Type B pancreatic cell (in vitro differentiated cells): ENCODE measurements at regions not wholly inside any gene's neighbourhood (a gene's known extent, or its start where the extent isn't known, plus 50 kb on each side); places are given as distances from the start of the nearest gene placed in this dataset.

Source experiments
- DNase-seq: peaks from one replicate; pipeline ENCODE4 v3.0.0; 2021; ENCODE audit warnings: mixed read lengths; ENCODE audit not compliant: unreplicated experiment; ENCODE audit errors: extremely low spot score
- H3K27ac Mint-ChIP-seq: 2 replicates; pipeline ENCODE4 v1.8.0; 2021; ENCODE audit warnings: mild to moderate bottlenecking, mixed read lengths
- H3K27me3 Mint-ChIP-seq: 2 replicates; pipeline ENCODE4 v1.8.0; 2021; ENCODE audit warnings: mixed read lengths
- H3K36me3 Mint-ChIP-seq: 2 replicates; pipeline ENCODE4 v1.8.0; 2021; ENCODE audit warnings: mixed read lengths
- H3K4me1 Mint-ChIP-seq: one replicate; pipeline ENCODE4 v1.8.0; 2021; ENCODE audit warnings: mixed read lengths; ENCODE audit not compliant: unreplicated experiment
- H3K4me3 Mint-ChIP-seq: 2 replicates; pipeline ENCODE4 v1.8.0; 2021; ENCODE audit warnings: mild to moderate bottlenecking, mixed read lengths
- H3K9me3 Mint-ChIP-seq: 2 replicates; pipeline ENCODE4 v1.8.0; 2021; ENCODE audit warnings: mixed read lengths
- TF ChIP-seq, protein P1 (sequence below): fragments of 200-600 bp; sonication (generic); conservative IDR thresholded peaks from 2 replicates; pipeline ENCODE4 v1.5.0; 2021; ENCODE audit warnings: antibody characterized with exemption, mild to moderate bottlenecking

DNA sequence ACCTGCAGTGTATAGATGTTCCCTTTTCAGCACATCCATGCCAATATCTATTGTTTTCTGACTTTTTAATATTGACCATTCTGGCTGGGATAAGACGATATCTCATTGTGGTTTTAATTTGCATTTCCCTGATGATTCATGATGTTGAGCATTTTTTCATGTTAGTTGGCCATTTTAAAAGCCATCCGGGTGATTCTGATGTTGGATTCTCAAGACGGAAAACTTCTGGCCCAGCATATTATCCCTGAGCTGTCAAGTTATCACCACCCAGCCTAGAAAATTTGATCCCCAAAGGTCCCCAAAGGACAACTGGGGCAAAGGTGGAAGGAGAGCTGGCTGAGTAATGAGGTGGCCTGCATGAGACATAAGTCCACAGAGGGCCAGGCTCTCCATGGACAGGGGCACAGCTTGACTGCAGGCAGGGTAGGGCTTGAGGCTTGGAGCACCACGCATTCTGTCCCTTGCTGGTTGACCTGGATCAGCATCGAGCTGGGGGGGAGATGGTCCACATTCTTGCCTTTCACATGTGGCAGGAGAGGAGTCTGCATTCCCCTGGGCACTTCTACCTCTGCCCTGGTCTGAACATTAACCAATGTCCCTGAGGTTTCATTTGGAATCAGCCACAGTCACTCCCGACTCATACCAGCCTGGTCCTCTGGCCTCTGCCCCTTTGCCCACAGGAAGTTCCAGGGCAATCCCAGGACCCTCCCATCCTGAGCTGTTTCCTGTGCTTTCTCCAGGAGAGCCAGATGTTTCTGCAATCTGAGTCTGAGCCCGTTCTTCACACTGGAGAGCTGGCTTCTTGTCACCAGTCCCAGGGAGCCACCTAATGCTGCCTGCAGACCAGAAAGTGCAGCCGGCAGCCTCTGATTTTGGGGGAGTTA lies 69.2 kb downstream of the ISG20 start:
- Mint-ChIP-seq H3K27me3 (peaks cover 73% of the 10 kb centered on the region), H3K4me1 (peaks cover 10% of the 10 kb centered on the region), H3K36me3 (no peaks in the 10 kb centered on the region), H3K9me3 (no peaks in the 10 kb centered on the region), H3K4me3 (no peak overlapping the region), H3K27ac (no peak overlapping the region)
- TF ChIP-seq, protein P1, sequence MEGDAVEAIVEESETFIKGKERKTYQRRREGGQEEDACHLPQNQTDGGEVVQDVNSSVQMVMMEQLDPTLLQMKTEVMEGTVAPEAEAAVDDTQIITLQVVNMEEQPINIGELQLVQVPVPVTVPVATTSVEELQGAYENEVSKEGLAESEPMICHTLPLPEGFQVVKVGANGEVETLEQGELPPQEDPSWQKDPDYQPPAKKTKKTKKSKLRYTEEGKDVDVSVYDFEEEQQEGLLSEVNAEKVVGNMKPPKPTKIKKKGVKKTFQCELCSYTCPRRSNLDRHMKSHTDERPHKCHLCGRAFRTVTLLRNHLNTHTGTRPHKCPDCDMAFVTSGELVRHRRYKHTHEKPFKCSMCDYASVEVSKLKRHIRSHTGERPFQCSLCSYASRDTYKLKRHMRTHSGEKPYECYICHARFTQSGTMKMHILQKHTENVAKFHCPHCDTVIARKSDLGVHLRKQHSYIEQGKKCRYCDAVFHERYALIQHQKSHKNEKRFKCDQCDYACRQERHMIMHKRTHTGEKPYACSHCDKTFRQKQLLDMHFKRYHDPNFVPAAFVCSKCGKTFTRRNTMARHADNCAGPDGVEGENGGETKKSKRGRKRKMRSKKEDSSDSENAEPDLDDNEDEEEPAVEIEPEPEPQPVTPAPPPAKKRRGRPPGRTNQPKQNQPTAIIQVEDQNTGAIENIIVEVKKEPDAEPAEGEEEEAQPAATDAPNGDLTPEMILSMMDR: no peak
- no peak for DNase-seq

DNA sequence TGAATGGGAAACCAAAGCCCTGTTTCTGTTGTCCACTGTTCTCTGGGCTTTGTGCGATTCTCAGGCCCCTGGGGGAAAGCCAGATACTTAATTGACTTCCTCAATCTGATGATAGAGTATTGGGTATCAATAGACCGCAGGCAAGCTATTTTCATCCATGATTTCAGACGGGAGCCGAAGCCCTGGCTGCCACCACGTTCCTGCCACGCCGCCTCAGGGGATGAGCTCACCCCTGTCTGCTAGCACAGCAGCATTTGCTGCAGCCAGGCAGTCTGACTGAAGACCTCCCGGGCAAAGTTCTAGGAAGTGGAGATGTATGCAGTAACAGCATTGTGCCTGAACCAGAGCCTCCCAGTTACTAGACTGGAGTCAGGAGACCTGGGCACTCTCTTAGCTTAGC lies 69.8 kb downstream of the ISG20 start:
- Mint-ChIP-seq H3K9me3 (no peaks in the 10 kb centered on the region), H3K36me3 (no peaks in the 10 kb centered on the region), H3K27ac (no peak overlapping the region), H3K27me3 (peaks cover 72% of the 10 kb centered on the region), H3K4me1 (peaks cover 10% of the 10 kb centered on the region), H3K4me3 (no peak overlapping the region)
- no peak for DNase-seq
- TF ChIP-seq, protein P1: no peak

DNA sequence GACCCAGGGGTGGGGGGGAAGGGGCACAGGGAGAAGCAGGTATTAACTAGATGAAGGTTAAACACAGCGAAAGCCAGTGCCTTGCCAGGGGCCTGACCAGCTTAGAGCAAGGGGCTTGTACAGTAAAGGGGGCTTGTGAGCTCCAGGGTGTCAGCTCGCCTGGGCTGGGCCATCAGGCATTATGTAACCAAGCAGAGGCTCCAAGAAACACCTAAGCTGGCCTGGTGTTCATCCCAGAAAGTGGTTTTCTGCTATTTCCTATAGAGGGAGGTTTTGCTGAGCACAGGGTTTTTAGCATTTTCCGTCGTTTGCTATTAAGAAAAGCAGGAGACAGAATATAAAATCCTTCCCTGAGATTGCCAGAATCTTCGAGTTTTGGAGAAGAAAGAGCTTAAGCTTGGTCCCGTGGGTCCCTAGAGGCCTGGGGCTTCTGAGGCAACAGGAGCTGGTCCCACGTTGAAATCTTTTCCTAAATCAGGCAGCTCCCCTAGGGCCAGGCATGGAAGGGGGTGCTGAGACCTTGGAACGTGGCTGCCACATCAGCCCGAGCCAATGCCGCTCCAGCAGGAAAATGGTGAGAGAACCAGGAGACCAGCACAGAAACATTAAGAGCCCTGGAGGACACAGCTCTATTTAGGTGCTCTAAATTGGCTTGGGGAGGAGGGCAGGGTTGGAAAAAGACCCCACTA lies 71.4 kb downstream of the ISG20 start:
- Mint-ChIP-seq H3K4me1 (peaks cover 10% of the 10 kb centered on the region), H3K27ac (no peak overlapping the region), H3K27me3 (peaks cover 61% of the 10 kb centered on the region), H3K36me3 (no peaks in the 10 kb centered on the region), H3K9me3 (no peaks in the 10 kb centered on the region), H3K4me3 (no peak overlapping the region)
- TF ChIP-seq, protein P1: no peak
- DNase-seq: no peak

DNA sequence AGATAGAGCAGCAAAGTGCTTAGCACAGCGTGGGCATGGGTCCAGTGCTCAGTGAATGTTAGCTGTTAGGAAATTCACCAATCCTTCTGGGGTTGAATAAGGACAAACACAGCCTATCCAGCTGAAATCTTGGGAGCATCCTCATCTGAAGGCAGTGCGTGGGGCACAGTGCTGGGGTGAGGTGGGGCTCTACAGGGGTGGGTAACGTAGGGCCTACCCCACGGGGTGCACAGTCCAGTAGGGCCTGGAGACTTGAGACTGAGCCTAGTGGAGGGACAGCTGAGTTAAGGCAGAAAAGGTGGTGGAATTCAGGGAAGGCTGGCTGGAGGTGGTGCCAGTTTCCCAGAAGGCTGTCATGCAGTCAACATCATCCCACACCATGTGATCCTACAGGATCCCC lies 73.0 kb downstream of the ISG20 start:
- Mint-ChIP-seq H3K27ac (no peak overlapping the region), H3K27me3 (peaks cover 51% of the 10 kb centered on the region), H3K9me3 (no peaks in the 10 kb centered on the region), H3K36me3 (no peaks in the 10 kb centered on the region), H3K4me3 (no peak overlapping the region), H3K4me1 (peaks cover 5% of the 10 kb centered on the region)
- no peak for DNase-seq
- TF ChIP-seq, protein P1: no peak

DNA sequence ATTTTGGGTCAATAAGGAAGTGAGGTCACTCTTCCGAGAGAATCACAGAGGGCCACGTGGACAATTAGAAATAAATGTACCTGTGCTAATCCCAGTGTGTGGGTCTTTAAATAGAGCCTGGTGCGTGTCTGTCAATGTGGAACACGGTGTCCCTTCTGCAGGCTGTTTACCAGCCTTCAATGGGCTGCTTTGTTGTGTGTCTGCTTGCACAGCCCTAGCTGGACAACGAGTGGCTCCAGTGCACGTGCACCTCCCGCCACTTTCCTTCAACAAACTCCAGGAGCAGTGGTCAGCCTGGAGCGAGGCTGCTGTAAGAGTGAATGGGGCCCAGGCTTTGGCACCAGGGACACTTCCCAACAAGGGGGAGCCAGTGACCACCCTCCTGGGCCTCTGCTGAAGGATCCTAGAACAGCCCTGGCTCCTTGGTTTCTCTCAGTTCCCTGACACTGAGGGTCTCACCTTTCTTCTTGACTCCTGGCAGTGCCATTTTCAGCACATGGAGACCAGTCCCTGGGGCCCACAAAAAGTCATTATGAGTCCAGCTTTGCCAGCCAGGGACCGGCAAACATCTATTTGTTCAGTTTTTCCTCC lies 76.1 kb downstream of the ISG20 start:
- Mint-ChIP-seq H3K27ac (no peak overlapping the region), H3K27me3 (peaks cover 24% of the 10 kb centered on the region), H3K36me3 (no peaks in the 10 kb centered on the region), H3K4me3 (no peak overlapping the region), H3K4me1 (peaks cover 4% of the 10 kb centered on the region), H3K9me3 (no peaks in the 10 kb centered on the region)
- DNase-seq: no peak
- TF ChIP-seq, protein P1: no peak
